HL-60 (cell line): ENCODE measurements at regions not wholly inside any gene's neighbourhood (a gene's known extent, or its start where the extent isn't known, plus 50 kb on each side); places are given as distances from the start of the nearest gene placed in this dataset.

Experiments used
- POLR2AphosphoS5 ChIP-seq: IDR thresholded peaks from 2 replicates; pipeline ENCODE4 v1.6.1; 2012; ENCODE audit warnings: low read depth
- TF ChIP-seq, protein P1 (sequence below): IDR thresholded peaks from one replicate; pipeline ENCODE4 v1.5.1; 2011; ENCODE audit warnings: low read length, control low read depth, inconsistent platforms; ENCODE audit not compliant: insufficient read depth

- TF ChIP-seq, protein P1, sequence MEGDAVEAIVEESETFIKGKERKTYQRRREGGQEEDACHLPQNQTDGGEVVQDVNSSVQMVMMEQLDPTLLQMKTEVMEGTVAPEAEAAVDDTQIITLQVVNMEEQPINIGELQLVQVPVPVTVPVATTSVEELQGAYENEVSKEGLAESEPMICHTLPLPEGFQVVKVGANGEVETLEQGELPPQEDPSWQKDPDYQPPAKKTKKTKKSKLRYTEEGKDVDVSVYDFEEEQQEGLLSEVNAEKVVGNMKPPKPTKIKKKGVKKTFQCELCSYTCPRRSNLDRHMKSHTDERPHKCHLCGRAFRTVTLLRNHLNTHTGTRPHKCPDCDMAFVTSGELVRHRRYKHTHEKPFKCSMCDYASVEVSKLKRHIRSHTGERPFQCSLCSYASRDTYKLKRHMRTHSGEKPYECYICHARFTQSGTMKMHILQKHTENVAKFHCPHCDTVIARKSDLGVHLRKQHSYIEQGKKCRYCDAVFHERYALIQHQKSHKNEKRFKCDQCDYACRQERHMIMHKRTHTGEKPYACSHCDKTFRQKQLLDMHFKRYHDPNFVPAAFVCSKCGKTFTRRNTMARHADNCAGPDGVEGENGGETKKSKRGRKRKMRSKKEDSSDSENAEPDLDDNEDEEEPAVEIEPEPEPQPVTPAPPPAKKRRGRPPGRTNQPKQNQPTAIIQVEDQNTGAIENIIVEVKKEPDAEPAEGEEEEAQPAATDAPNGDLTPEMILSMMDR = no peak
- TF ChIP-seq POLR2AphosphoS5 = no peak
Observed at GRCh38 chr5:154702477-154702876, 52.7 kb upstream of the LARP1 start.
